ENCODE measurements at regions not wholly inside any gene's neighbourhood (a gene's known extent, or its start where the extent isn't known, plus 50 kb on each side); places are given as distances from the start of the nearest gene placed in this dataset.

GRCh38 chr4:1463088-1463926 is 57.1 kb upstream of the NKX1-1 start:
- no peak for DNase-seq (ENCODE audit: low spot score)

- DNase-seq (ENCODE audit: low spot score) = no peak
These were observed 56.5 kb upstream of the NKX1-1 start for GRCh38 chr4:1462768-1463075.

- no peak for DNase-seq (ENCODE audit: low spot score)
These were observed 55.9 kb upstream of the NKX1-1 start for GRCh38 chr4:1462009-1462767.

GRCh38 chr4:1460967-1461868 is 55.0 kb upstream of the NKX1-1 start:
- no peak for DNase-seq (ENCODE audit: low spot score)

GRCh38 chr4:1459722-1460511 is 53.7 kb upstream of the NKX1-1 start:
- DNase-seq (ENCODE audit: low spot score) = no peak

GRCh38 chr4:1459081-1459721 is 53.0 kb upstream of the NKX1-1 start:
- DNase-seq (ENCODE audit: low spot score) = no peak

GRCh38 chr4:1458581-1458980 is 52.3 kb upstream of the NKX1-1 start:
- no peak for DNase-seq (ENCODE audit: low spot score)
